ENCODE measurements at regions not wholly inside any gene's neighbourhood (a gene's known extent, or its start where the extent isn't known, plus 50 kb on each side); places are given as distances from the start of the nearest gene placed in this dataset.

DNA sequence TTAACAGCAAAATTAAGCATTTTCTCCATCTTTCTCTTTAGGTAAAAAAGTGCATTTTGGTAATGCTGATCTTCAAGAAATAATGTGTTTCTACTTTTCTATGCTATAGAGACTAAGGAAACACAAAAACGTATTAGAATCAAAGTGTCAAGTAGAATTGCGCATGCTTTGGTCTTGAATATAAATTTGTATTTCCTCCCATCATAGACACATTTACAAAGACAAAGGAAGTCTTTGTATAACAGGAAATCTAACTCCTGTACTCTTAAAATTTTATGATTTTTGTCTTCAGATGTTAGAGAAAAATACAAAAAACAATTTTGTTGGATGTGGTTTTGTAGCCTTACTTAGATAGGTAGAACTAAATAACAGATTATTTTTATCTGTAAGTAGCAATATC, 1299.4 kb downstream of the NCAM2 start:
- TF ChIP-seq, protein P1, sequence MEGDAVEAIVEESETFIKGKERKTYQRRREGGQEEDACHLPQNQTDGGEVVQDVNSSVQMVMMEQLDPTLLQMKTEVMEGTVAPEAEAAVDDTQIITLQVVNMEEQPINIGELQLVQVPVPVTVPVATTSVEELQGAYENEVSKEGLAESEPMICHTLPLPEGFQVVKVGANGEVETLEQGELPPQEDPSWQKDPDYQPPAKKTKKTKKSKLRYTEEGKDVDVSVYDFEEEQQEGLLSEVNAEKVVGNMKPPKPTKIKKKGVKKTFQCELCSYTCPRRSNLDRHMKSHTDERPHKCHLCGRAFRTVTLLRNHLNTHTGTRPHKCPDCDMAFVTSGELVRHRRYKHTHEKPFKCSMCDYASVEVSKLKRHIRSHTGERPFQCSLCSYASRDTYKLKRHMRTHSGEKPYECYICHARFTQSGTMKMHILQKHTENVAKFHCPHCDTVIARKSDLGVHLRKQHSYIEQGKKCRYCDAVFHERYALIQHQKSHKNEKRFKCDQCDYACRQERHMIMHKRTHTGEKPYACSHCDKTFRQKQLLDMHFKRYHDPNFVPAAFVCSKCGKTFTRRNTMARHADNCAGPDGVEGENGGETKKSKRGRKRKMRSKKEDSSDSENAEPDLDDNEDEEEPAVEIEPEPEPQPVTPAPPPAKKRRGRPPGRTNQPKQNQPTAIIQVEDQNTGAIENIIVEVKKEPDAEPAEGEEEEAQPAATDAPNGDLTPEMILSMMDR (IDR thresholded peaks at IDR 0.05; ENCODE audit: insufficient read depth, low read depth, low read length, missing control alignments), result no peak
- DNase-seq (ENCODE audit: low read depth), result no peak
- no peak overlapping the region for H3K4me3 ChIP-seq (ENCODE audit: low read depth, low read length)

DNA sequence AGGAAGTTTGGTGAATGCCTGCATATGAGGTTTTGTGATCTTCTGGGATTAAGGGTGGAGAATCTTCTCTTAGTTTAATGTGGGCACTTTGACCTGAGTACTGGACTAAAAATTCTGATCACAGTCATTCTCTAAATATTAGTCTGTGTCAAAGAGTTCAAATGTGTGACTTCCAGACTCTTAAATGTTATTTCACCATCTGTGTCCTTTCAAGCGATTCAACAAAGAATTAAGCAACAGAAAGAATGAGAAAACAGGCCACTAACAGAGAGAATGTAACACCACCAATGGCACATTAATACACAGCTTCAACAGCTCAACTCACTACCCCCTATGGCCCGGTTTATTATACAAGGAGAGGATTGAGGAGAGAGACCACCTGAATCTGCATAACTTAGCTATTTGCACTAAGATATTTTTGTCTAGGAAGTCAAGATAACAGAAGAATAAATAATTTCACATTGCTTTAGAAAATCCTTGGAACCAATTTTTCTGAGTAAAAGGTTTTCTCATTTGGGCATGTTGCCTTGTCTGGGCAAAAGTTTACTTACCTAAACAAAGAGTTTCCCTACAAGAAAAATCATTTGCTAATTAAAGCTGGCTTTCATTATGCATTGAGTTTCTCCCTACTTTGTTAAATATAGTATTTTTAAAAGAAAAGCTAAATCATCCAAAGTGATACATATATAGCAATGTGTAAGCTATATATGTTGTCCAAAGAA, 1313.7 kb downstream of the NCAM2 start:
- TF ChIP-seq, protein P1 (IDR thresholded peaks at IDR 0.05; ENCODE audit: insufficient read depth, low read depth, low read length, missing control alignments), result no peak
- DNase-seq (ENCODE audit: low read depth), result no peak
- H3K4me3 ChIP-seq (ENCODE audit: low read depth, low read length), result no peak overlapping the region

DNA sequence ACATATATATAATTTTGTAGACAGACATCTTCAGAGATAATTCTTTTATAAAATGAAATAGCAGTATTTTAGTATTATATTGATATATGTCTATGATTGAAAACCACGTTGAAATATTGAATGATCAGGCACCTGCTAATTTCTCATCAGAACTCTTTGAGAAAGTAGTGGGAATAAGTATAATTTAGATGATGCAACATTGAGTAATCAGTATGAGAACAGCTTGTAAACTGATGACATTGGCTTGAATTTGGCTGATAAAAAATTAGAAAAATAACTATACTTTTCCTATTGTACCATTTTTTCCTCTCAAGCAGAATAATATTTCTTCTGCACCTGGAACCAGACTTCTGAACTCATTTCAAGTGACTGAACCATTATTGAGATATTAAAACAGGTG, 1316.8 kb downstream of the NCAM2 start:
- DNase-seq (ENCODE audit: low read depth), result no peak
- TF ChIP-seq, protein P1 (IDR thresholded peaks at IDR 0.05; ENCODE audit: insufficient read depth, low read depth, low read length, missing control alignments), result no peak
- no peak overlapping the region for H3K4me3 ChIP-seq (ENCODE audit: low read depth, low read length)

DNA sequence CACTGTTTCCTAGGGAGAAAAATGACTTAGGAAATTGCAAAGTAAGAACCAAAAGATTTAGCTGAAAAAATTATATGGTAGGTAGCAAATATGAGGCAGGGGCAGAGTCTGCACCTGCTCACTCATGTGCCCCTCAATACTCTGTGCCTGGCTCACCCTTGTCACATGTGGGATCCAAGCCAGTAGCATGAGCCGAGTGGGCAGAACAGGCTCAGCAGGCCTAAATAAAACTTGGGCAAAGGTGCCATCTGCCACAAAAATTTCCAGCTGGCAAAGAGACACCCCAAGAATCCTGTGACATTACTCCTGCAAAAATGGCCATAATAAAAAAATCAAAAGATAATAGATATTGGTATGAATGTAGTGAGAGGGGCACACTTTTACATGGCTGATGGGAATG, 1321.2 kb downstream of the NCAM2 start:
- no peak overlapping the region for H3K4me3 ChIP-seq (ENCODE audit: low read depth, low read length)
- no peak for DNase-seq (ENCODE audit: low read depth)
- TF ChIP-seq, protein P1 (IDR thresholded peaks at IDR 0.05; ENCODE audit: insufficient read depth, low read depth, low read length, missing control alignments), result no peak

DNA sequence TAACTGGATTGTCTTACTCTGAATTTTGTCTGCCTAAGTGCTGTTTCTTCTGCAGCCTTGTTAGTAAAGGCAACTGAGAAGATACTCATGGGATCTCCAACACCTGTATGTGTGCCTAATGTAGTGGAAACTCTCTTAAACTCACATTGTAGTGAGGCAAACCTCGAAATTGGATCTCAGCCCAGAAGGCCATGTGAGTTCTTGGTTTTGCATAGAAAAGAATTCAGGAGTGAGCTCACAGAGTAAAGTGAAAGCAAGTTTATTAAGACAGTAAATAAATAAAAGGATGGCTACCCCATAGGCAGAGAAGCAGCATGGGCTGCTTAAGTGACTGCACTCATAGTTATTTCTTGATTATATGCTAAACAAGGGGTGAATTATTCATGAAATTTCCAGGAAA, 1344.7 kb downstream of the NCAM2 start:
- TF ChIP-seq, protein P1 (IDR thresholded peaks at IDR 0.05; ENCODE audit: insufficient read depth, low read depth, low read length, missing control alignments), result no peak
- DNase-seq (ENCODE audit: low read depth), result no peak

DNA sequence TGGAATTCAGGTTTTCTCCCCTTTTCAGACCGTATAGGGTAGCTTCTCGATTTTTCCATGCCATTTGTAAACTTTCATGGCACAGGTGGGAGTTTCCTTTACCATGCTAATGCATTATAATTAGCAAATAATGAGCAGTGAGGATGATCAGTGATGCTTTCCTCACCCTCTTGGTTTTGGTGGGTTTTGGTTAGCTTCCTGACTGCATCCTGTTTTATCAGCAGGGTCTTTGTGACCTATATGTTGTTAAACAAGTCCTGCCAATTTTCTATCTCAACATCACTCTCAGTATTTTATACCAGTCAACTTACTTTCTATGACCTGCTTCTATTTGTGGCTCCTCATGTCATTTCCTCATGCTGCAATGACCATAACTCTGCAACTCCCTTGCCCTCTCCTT, 1345.1 kb downstream of the NCAM2 start:
- no peak for DNase-seq (ENCODE audit: low read depth)
- H3K4me3 ChIP-seq (ENCODE audit: low read depth, low read length), result no peak overlapping the region
- TF ChIP-seq, protein P1 (IDR thresholded peaks at IDR 0.05; ENCODE audit: insufficient read depth, low read depth, low read length, missing control alignments), result no peak

More for the DNA sequence above, 1344.7 kb downstream of the NCAM2 start:
- no peak overlapping the region for H3K4me3 ChIP-seq (ENCODE audit: low read depth, low read length)

DNA sequence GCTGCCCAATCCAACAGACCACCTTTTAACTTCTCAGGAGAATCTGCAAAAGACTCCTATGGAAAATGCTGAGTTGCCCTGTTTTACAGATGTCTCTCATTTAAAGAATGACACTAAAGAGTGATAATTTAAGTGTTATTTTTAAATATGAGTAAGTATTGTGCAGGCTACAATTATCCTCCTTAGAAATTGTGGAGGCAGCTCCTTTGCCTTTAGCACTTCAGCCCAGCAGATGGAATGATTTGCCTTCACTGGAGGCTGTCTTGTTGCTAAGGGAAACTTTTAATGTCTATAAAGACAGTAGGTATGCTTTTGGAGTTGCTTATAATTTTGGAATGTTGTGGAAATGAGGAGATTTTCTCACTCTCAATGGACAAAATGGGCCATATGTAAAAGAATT, 1345.5 kb downstream of the NCAM2 start:
- TF ChIP-seq, protein P1 (IDR thresholded peaks at IDR 0.05; ENCODE audit: insufficient read depth, low read depth, low read length, missing control alignments), result no peak
- no peak for DNase-seq (ENCODE audit: low read depth)

More for the DNA sequence above, 1345.5 kb downstream of the NCAM2 start:
- H3K4me3 ChIP-seq (ENCODE audit: low read depth, low read length), result no peak overlapping the region
